ENCODE measurements at regions not wholly inside any gene's neighbourhood (a gene's known extent, or its start where the extent isn't known, plus 50 kb on each side); places are given as distances from the start of the nearest gene placed in this dataset.
"Not testable (repeated sequence)": the region's sequence is repeated elsewhere in the genome, so short reads cannot be mapped to it uniquely, and the experiment has no call there.

DNA sequence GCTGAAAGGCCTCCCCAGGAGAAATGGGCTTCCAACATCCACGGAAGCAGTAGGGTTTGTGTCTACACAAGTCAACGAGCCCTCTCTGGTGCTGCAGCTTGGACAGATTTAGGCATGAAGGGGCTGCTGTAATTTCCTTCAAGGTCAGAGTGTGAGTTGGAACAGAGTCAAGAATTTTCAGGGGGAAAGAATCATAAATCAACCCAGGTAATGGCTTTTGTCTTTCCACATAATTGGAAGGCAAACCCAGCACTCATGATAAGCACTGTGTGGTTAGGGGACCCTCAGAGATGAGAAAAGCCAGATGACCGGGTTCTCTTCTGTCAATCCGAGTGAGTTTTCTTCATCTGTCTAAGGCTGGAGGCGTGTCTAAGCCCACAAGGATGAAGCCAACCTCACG is 78.6 kb upstream of the MXRA5 start:
- Histone ChIP-seq H3K27me3 (no peaks in the 10 kb centered on the region), H3K9me3 (no peaks in the 10 kb centered on the region), H3K27ac (no peak overlapping the region), H3K4me3 (no peak overlapping the region), H3K36me3 (no peaks in the 10 kb centered on the region), H3K4me1 (no peaks in the 10 kb centered on the region)
- intact Hi-C loops (cut with DNase I; ENCODE audit: low total_unique reads), result no loop called here
- no peak for DNase-seq
- TF ChIP-seq, protein P1, sequence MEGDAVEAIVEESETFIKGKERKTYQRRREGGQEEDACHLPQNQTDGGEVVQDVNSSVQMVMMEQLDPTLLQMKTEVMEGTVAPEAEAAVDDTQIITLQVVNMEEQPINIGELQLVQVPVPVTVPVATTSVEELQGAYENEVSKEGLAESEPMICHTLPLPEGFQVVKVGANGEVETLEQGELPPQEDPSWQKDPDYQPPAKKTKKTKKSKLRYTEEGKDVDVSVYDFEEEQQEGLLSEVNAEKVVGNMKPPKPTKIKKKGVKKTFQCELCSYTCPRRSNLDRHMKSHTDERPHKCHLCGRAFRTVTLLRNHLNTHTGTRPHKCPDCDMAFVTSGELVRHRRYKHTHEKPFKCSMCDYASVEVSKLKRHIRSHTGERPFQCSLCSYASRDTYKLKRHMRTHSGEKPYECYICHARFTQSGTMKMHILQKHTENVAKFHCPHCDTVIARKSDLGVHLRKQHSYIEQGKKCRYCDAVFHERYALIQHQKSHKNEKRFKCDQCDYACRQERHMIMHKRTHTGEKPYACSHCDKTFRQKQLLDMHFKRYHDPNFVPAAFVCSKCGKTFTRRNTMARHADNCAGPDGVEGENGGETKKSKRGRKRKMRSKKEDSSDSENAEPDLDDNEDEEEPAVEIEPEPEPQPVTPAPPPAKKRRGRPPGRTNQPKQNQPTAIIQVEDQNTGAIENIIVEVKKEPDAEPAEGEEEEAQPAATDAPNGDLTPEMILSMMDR (IDR thresholded peaks at IDR 0.05), result no peak
- TF ChIP-seq POLR2A (IDR thresholded peaks at IDR 0.05), result no peak

DNA sequence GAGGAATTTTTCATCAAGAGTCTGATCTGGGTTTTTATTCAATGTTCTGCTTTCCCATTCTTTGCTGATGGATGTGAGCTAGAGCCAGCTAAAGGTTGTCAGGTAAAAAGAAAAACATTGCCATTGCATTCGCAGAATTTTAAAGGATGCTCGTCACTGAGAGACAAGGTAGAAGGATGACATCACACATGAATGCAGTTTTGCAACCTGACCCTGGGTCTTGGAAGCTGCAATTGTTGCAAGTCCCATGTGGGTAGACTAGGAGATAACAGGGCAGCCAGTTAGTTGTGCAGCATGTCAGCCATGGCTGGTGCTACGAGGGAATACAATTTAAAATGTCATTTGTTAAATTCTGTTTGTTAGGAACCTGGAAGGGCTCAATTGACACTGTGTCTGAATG is 73.9 kb upstream of the MXRA5 start:
- no peaks in the 10 kb centered on the region for H3K9me3 ChIP-seq
- DNase-seq, result no peak
- H3K27ac ChIP-seq, result no peak overlapping the region
- no peaks in the 10 kb centered on the region for H3K4me1 ChIP-seq
- intact Hi-C loops (cut with DNase I; ENCODE audit: low total_unique reads), result no loop called here
- no peak for TF ChIP-seq POLR2A (IDR thresholded peaks at IDR 0.05)
- TF ChIP-seq, protein P1 (IDR thresholded peaks at IDR 0.05), result no peak
- H3K4me3 ChIP-seq, result no peak overlapping the region
- H3K27me3 ChIP-seq, result no peaks in the 10 kb centered on the region
- H3K36me3 ChIP-seq, result no peaks in the 10 kb centered on the region

DNA sequence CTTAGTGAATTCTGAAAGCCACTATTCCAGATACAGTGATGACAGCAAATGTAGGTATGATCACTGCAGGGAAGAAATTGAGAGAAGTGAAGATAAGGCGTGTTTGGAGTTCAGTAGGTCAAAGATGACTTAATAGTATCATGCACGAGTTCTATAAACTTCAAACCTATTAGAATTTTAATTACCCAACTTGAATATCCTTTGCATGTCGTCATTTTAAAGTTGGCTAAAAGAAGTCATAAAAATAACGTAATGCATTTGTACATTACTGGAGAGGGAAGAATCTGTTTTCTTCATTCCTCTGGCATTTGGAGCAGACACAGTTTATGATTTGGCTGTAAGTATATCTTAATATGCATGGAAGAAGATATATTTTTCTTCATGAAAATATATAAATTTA is 68.6 kb upstream of the MXRA5 start:
- no peak for TF ChIP-seq POLR2A (IDR thresholded peaks at IDR 0.05)
- Histone ChIP-seq H3K27ac (no peak overlapping the region), H3K4me3 (no peak overlapping the region), H3K36me3 (no peaks in the 10 kb centered on the region), H3K4me1 (no peaks in the 10 kb centered on the region), H3K9me3 (no peaks in the 10 kb centered on the region), H3K27me3 (no peaks in the 10 kb centered on the region)
- no peak for DNase-seq
- intact Hi-C loops (cut with DNase I; ENCODE audit: low total_unique reads), result no loop called here

DNA sequence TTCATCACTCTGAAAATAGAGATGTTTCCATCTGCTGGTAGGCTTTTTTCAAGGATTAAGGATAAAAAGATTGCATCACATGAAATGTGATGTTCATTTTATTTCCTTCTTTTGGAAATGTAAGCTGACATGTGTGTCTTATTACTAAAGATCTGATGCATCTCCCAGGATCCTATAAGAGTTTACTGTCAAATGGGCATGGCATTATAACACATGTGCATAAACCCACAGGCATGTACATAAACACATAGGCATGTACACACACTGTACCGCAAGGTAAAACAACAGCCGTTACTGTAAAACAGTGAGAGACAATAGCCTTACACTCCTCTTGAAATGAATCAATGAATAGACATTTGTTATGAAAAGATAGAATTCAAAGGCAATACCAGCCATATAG is 65.2 kb upstream of the MXRA5 start:
- H3K9me3 ChIP-seq; DNase-seq; H3K36me3 ChIP-seq; intact Hi-C loops (cut with DNase I; ENCODE audit: low total_unique reads); H3K27ac ChIP-seq; H3K4me1 ChIP-seq; H3K4me3 ChIP-seq; H3K27me3 ChIP-seq: not testable (repeated sequence)

DNA sequence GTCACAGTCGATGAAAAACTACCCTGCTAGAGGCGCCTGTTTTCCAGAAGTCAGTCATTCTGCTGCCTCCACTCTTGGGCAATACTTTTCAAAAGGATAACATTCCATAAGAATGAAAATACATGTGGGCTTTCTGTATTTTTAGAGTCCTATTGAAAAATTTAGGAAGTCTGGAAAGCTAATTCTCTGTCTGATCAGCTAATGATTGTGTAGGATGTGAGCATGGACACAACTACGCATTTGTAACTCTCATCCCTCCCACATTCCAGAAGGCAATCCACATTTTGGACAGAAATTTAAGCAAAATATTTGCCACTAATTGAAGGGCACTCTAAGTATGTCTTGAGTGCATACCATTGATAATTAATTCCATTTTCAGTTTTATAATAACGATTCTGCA is 63.5 kb upstream of the MXRA5 start:
- DNase-seq; H3K4me1 ChIP-seq; H3K27me3 ChIP-seq; H3K36me3 ChIP-seq; H3K9me3 ChIP-seq; intact Hi-C loops (cut with DNase I; ENCODE audit: low total_unique reads); H3K27ac ChIP-seq; H3K4me3 ChIP-seq: not testable (repeated sequence)

DNA sequence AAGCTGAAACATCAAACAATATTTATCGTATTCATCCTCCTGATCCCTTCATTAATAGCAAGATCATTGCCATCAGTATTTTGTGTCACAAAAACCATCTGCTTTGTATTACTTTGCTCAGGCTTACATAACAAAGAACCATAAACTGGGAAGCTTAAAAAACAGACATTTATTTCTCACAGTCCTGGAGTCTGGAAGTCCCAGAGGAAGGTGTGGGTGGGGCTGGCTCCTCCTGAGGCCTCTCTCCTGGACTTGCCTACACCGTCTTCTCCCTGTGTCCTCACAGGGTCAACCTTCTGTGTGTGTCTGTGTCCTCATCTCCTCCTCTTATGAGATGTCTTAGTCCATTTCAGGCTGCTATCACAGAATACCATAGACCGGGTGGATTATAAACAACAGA is 61.3 kb upstream of the MXRA5 start:
- no peaks in the 10 kb centered on the region for H3K9me3 ChIP-seq
- H3K4me1 ChIP-seq, result no peaks in the 10 kb centered on the region
- no peak overlapping the region for H3K27ac ChIP-seq
- intact Hi-C loops (cut with DNase I; ENCODE audit: low total_unique reads), result no loop called here
- no peak overlapping the region for H3K4me3 ChIP-seq
- no peaks in the 10 kb centered on the region for H3K36me3 ChIP-seq
- DNase-seq, result no peak
- TF ChIP-seq, protein P1 (IDR thresholded peaks at IDR 0.05), result no peak
- TF ChIP-seq POLR2A (IDR thresholded peaks at IDR 0.05), result no peak
- no peaks in the 10 kb centered on the region for H3K27me3 ChIP-seq

DNA sequence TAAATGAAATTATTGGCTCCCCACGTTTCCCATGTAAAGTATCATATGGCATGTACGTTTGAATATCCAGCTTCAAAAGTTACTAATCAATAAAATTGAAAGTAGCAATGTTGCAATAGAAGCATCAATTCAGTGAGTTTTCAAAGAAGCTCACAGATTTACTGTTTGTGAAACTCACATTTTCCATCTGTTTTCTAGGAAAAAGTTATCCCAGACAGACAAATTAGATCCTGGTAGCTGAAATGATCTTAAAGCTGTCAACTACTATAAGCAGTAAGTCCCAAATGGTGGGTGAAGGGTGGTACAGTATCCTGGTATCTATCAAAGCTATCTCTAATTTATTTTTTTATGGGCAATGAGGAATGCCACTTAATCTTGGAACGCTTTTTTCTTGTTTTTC is 60.7 kb upstream of the MXRA5 start:
- Histone ChIP-seq H3K27me3 (no peaks in the 10 kb centered on the region), H3K36me3 (no peaks in the 10 kb centered on the region), H3K4me3 (no peak overlapping the region), H3K9me3 (no peaks in the 10 kb centered on the region), H3K4me1 (no peaks in the 10 kb centered on the region), H3K27ac (no peak overlapping the region)
- no peak for TF ChIP-seq POLR2A (IDR thresholded peaks at IDR 0.05)
- TF ChIP-seq, protein P1 (IDR thresholded peaks at IDR 0.05), result no peak
- no peak for DNase-seq
- intact Hi-C loops (cut with DNase I; ENCODE audit: low total_unique reads), result no loop called here
